A673 (cell line): ENCODE measurements at regions not wholly inside any gene's neighbourhood (a gene's known extent, or its start where the extent isn't known, plus 50 kb on each side); places are given as distances from the start of the nearest gene placed in this dataset.

Experiments
- BruUV-seq: library from RNA; stranded (reverse); fragments of 400-500 nt; replicated peaks from 2 replicates; lab custom pipeline; 2021; lab: Mats Ljungman, UMichigan
- CTCF ChIA-PET: fragments of 300-600 bp; sonication (Branson Sonifier 250); formaldehyde crosslinking; loops from one replicate; lab custom pipeline; 2022; ENCODE audit warnings: antibody characterized with exemption; lab: Charles Lee
- POLR2A ChIA-PET: fragments of 300-600 bp; sonication (Branson Sonifier 250); formaldehyde crosslinking; loops from one replicate; lab custom pipeline; 2022; ENCODE audit warnings: antibody characterized with exemption; ENCODE audit not compliant: low non-redundant PET; lab: Charles Lee
- DNase-seq: peaks from one replicate; pipeline ENCODE4 v3.0.0-alpha.2; 2015; ENCODE audit warnings: low spot score
- H3K27ac ChIP-seq: fragments of 200-600 bp; sonication (generic); 2 replicates; pipeline ENCODE4 v1.5.1; 2016; ENCODE audit warnings: mixed run types, low read depth, mild to moderate bottlenecking, mixed read lengths, antibody characterized with exemption, low read length; ENCODE audit not compliant: poor library complexity, severe bottlenecking
- H3K27me3 ChIP-seq: fragments of 200-600 bp; sonication (generic); replicated peaks from 2 replicates; pipeline ENCODE4 v1.6.1; 2017; ENCODE audit warnings: mixed run types, low read depth, mild to moderate bottlenecking, mixed read lengths, antibody characterized with exemption, low read length; ENCODE audit not compliant: insufficient read depth, poor library complexity
- H3K36me3 ChIP-seq: fragments of 200-600 bp; sonication (generic); 2 replicates; pipeline ENCODE4 v1.6.1; 2016; ENCODE audit warnings: mixed run types, mild to moderate bottlenecking, mixed read lengths, antibody characterized with exemption, low read length; ENCODE audit not compliant: insufficient read depth, poor library complexity, severe bottlenecking
- H3K4me1 ChIP-seq: fragments of 200-600 bp; sonication (generic); 2 replicates; pipeline ENCODE4 v1.6.1; 2017; ENCODE audit warnings: mixed run types, mild to moderate bottlenecking, mixed read lengths, antibody characterized with exemption, low read length; ENCODE audit not compliant: insufficient read depth, poor library complexity, severe bottlenecking
- H3K4me3 ChIP-seq: fragments of 200-600 bp; sonication (generic); 2 replicates; pipeline ENCODE4 v1.5.1; 2016; ENCODE audit warnings: low read depth, mixed run types, mild to moderate bottlenecking, mixed read lengths, low read length; ENCODE audit not compliant: poor library complexity, severe bottlenecking
- H3K9me3 ChIP-seq: fragments of 200-600 bp; sonication (generic); 2 replicates; pipeline ENCODE4 v1.6.1; 2016; ENCODE audit warnings: mixed run types, low read depth, mild to moderate bottlenecking, mixed read lengths, antibody characterized with exemption, low read length; ENCODE audit not compliant: poor library complexity, severe bottlenecking
- EZH2 ChIP-seq: fragments of 200-600 bp; sonication (generic); IDR thresholded peaks from 2 replicates; pipeline ENCODE4 v1.6.1; 2017; ENCODE audit warnings: borderline replicate concordance, low read depth, mild to moderate bottlenecking, mixed read lengths, antibody characterized with exemption, low read length; ENCODE audit not compliant: poor library complexity, severe bottlenecking
- intact Hi-C: fragments of 100-400 bp; cut with micrococcal nuclease; formaldehyde crosslinking; loops from one replicate; pipeline ENCODE4 v1.10.0; 2022; ENCODE audit not compliant: unreplicated experiment
- TF ChIP-seq, protein P1 (sequence below): fragments of 300-800, 200-600 bp; sonication (generic); conservative IDR thresholded peaks from 2 replicates; pipeline ENCODE4 v1.5.1; 2017; ENCODE audit warnings: low read depth, mild to moderate bottlenecking, antibody characterized with exemption, low read length, moderate library complexity, mixed read lengths

DNA sequence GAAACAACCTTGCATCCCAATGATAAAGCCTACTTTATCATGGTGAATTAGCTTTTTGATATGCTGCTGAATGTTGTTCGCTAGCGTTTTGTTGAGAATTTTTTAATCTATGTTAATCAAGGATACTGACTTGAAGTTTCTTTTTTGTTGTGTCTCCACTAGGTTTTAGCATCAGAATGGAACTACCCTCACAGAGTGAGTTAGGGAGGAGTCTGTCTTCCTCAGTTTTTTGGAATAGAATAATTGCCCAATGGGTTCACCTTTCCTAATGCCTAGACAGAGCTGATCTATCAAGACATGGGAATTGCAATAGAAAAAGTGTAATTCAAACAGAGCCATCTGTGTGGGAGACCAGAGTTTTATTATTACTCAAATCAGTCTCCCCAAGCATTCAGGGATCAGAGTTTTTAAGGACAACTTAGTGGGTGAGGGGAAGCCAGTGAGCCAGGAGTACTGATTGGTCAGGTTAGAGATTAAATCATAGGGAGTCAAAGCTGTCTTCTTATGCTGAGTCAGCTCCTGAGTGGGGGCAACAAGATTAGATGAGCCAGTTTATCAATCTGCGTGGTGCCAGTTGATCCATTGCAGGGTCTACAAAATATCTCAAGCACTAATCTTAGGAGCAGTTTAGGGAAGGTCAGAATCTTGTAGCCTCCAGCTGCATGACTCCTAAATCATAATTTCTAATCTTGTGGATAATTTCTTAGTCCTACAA, 237.4 kb upstream of the PPP2R3A start:
- no peak for DNase-seq
- intact Hi-C loops: no loop called here
- H3K27ac ChIP-seq: no peak overlapping the region
- no peak overlapping the region for H3K4me3 ChIP-seq
- no peaks in the 10 kb centered on the region for H3K27me3 ChIP-seq
- POLR2A ChIA-PET: no interaction called here
- no peak for TF ChIP-seq EZH2
- TF ChIP-seq, protein P1, sequence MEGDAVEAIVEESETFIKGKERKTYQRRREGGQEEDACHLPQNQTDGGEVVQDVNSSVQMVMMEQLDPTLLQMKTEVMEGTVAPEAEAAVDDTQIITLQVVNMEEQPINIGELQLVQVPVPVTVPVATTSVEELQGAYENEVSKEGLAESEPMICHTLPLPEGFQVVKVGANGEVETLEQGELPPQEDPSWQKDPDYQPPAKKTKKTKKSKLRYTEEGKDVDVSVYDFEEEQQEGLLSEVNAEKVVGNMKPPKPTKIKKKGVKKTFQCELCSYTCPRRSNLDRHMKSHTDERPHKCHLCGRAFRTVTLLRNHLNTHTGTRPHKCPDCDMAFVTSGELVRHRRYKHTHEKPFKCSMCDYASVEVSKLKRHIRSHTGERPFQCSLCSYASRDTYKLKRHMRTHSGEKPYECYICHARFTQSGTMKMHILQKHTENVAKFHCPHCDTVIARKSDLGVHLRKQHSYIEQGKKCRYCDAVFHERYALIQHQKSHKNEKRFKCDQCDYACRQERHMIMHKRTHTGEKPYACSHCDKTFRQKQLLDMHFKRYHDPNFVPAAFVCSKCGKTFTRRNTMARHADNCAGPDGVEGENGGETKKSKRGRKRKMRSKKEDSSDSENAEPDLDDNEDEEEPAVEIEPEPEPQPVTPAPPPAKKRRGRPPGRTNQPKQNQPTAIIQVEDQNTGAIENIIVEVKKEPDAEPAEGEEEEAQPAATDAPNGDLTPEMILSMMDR: no peak
- CTCF ChIA-PET: no interaction called here
- no peaks in the 10 kb centered on the region for H3K4me1 ChIP-seq
- no TSS peak for BruUV-seq
- no peaks in the 10 kb centered on the region for H3K36me3 ChIP-seq
- peaks cover 9% of the 10 kb centered on the region for H3K9me3 ChIP-seq

DNA sequence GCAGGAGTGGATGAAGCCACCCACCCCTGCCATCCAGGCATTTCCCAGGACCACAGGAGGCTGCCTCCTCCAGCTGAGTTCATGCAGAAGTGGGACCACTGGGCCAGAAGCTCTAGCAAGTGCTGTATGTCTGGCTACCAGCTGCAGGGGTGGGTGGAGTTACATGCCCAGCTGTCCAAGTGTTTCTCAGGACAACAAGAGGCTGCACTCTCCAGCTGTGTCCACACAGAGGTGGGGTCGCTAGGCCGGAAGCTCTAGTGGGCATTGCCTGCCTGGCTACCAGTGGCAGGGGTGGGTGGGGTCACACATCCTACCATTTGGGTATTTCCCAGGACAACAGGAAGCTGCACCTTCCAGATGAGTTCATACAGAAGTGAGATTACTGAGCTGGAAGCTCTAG, 234.0 kb upstream of the PPP2R3A start:
- Histone ChIP-seq H3K27me3 (no peaks in the 10 kb centered on the region), H3K4me1 (no peaks in the 10 kb centered on the region), H3K4me3 (no peak overlapping the region), H3K27ac (no peak overlapping the region), H3K36me3 (no peaks in the 10 kb centered on the region), H3K9me3 (peaks cover 8% of the 10 kb centered on the region)
- CTCF ChIA-PET: no interaction called here
- no peak for TF ChIP-seq EZH2
- TF ChIP-seq, protein P1: no peak
- BruUV-seq: no TSS peak
- DNase-seq: no peak
- intact Hi-C loops: no loop called here
- POLR2A ChIA-PET: no interaction called here

DNA sequence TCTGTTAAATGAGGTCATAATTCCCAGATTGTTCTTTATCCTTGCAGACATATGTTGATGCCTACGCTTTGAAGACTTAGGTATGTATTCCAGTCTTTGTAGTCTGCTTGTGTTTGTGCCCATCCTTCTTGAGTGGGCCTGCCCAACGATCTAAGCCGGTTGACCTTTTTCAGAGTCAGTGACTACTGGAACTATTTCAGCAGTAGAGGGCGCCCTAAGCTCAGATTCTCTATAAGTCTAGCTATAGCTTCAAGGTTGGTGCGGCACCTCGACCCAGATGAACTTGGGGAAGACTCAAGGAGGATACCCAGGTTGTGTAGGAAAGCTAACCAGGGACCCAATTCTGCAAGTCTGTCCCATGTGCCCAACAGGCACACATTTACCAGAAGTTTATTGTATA, 228.8 kb upstream of the PPP2R3A start:
- Histone ChIP-seq H3K36me3 (no peaks in the 10 kb centered on the region), H3K4me1 (no peaks in the 10 kb centered on the region), H3K27ac (no peak overlapping the region), H3K27me3 (peaks cover 4% of the 10 kb centered on the region), H3K4me3 (no peak overlapping the region), H3K9me3 (peaks cover 8% of the 10 kb centered on the region)
- BruUV-seq: no TSS peak
- no peak for TF ChIP-seq EZH2
- TF ChIP-seq, protein P1: peak; percentile 54
- ChIA-PET CTCF (no interaction called here), POLR2A (no interaction called here)
- peak; percentile 56 for DNase-seq
- intact Hi-C loops: loop anchor here (2.0 kb wide), 2 partner anchors 156 to 306 kb away; no protein-coding TSS in a partner anchor
